DMS153 treated with DMSO at 0.1 percent for 48 hours (cell line): ENCODE measurements at regions not wholly inside any gene's neighbourhood (a gene's known extent, or its start where the extent isn't known, plus 50 kb on each side); places are given as distances from the start of the nearest gene placed in this dataset.

Experiments used
- DNase-seq: peaks from one replicate; lab custom pipeline; 2025; ENCODE audit not compliant: unreplicated experiment; lab: John Stamatoyannopoulos, UW

GRCh38 chr1:98333406-98333805 is 328.1 kb upstream of the SNX7 start:
- DNase-seq: no peak

DNA sequence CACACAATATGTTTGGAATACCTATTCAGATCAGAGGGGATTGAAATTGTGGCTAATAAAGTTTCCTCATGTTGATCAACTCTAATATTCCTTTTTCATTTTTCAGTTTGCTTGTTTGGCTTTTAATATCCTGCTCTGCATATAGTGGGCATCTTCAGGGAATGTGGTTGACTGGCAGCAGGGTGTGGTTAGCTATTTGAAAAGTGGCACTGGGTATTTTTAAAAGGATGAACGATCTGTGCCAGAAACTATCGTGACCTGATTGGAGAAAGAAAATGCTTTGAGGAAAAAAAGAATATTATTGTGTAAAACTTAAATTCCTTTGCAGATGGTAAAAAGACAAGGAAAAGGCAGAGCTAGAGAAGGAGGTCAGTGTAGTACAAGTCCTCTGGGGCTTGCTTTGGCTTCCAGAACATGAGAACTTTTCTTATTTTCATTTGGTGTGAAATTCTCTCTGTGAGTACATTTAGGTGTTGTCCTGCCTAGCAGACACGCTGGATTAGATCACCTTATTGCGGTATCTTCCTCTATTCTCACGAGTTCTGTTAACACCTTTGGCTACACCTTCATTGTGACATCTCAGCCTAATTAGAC is 329.7 kb upstream of the SNX7 start:
- DNase-seq: no peak

DNA sequence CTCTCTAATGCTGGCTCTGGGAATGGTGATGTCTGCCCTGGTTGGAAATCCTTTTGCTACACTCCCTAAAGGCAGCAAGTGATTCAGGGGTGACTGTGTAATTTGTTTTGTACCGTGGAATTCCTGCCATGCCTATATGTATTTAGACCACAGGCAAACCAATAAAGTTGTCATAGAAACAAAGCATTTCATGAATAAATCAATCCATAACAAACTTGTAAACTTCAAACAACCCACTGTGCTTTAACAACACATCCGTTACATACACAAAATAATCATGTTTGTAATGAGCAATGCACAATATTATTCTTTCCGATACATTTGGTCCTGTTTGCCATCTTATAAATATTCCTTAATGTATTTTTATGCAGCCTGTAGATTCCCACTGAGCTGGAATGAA is 330.3 kb upstream of the SNX7 start:
- no peak for DNase-seq

- DNase-seq: no peak
Observed at GRCh38 chr1:98330224-98330623, 331.3 kb upstream of the SNX7 start.

GRCh38 chr1:98328855-98329254 is 332.7 kb upstream of the SNX7 start:
- no peak for DNase-seq

- DNase-seq: no peak
Observed at GRCh38 chr1:98327220-98327861, 334.2 kb upstream of the SNX7 start.

DNA sequence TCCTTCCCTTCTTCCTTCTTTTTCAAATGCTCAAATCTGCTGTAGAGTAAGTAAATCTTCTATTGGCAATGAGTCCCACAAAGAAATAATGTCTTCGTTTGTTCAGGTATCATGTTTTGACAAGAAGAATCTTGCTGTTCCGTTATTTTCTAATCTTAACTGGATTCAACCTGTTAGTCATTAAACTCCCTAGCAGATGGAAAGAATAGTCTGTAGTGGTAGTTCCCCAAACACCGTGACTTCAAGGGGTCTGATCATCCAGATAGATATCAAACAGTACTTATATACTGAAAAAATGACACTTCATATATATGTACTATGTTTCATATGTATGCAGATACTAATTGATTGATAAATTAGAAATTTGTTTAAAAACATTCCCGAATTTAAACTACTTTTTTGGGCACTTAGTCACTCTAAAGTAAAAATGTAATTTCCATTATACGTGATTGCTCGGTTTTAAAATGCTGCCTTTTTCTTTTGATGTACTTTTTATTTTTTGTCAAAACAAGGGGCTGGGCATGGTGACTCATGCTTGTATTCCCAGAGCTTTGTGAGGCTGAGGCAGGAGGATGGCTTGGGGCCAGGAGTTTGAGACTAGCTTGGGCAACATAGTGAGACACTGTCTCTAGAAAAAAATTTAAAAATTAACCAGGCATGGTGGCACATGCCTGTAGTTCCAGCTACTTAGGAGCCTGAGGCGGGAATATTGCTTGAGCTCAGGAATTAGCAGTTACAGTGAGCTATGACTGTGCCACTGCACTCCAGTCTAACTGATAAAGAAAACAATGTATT is 335.7 kb upstream of the SNX7 start:
- no peak for DNase-seq

DNA sequence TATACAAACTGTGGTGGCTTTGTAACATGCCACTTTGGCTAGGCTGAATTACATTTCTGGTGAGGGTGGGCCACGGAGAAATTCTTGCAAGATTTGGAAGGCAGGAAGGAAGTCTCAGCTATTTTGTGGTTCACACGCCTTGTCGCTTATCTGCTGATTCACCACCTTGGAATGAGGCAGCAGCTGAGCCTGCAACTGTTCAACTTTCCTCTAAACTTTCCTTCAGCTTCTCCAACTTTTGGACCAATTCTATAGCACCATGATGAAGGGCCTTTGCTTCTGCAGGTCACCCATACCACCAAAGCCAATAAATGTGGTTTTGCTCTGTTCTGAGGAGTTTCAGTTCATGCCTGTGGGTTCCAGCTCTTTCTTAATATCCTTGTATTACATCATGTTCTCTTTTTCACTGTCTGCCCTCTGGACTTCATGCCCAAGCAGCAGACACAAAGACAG is 337.6 kb upstream of the SNX7 start:
- no peak for DNase-seq

DNA sequence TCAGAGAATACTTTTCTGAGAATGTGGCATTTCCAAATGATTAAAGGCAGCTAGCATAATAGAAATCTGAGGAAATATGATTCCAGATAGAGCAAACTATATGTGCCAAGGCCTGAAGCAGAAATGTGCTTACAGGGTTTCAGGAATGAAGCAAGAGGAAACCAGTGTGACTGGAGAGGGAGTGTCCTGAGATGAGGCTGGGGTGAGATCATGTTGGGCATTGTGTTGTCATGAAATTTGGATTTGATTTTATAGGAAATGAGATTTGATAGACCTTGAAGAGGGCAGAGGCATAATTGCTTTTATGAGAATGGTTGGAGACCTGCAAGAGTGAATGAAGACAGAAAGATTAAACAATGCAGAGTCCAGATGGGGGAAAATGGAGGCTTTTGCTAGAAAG is 338.1 kb upstream of the SNX7 start:
- DNase-seq: no peak

DNA sequence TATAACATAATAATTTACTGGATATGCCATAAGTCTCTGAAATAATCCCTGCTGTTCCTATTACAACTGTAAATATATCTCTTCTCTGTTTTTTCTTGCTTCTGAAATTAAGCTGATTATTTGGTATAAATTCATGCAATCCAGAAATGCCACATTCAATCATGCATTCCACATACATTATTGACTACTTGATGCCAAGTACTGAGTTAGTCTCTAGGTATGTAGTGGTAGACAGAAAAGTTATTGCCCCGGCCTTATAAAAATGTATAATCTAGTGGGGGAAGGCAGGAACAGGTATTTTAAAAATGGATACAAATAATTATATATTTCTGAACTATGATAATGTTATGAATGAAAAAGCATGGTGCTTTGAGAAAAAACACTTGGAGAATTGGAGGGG is 338.6 kb upstream of the SNX7 start:
- DNase-seq: no peak

- DNase-seq: no peak
Observed at GRCh38 chr1:98322086-98322485, 339.4 kb upstream of the SNX7 start.

DNA sequence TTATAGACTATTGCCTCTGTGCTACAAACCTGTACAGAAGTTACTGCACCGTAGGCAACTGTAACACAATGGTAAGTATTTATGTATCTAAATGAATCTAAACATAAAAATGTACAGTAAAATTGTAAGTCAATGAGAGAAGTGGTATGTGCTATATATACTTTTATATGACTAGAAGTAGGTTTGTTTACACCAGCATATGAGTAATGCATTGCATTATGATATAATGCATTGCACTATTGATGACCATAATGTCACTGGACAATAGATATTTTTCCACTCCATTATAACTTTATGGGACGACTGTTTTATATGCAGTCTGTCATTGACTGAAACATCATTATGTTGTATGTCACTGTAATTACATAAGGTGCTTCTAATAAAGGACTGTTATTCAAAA is 340.3 kb upstream of the SNX7 start:
- no peak for DNase-seq

GRCh38 chr1:98316286-98316905 is 345.1 kb upstream of the SNX7 start:
- no peak for DNase-seq

GRCh38 chr1:98315309-98315708 is 346.2 kb upstream of the SNX7 start:
- no peak for DNase-seq

GRCh38 chr1:98314601-98315000 is 346.9 kb upstream of the SNX7 start:
- DNase-seq: no peak

DNA sequence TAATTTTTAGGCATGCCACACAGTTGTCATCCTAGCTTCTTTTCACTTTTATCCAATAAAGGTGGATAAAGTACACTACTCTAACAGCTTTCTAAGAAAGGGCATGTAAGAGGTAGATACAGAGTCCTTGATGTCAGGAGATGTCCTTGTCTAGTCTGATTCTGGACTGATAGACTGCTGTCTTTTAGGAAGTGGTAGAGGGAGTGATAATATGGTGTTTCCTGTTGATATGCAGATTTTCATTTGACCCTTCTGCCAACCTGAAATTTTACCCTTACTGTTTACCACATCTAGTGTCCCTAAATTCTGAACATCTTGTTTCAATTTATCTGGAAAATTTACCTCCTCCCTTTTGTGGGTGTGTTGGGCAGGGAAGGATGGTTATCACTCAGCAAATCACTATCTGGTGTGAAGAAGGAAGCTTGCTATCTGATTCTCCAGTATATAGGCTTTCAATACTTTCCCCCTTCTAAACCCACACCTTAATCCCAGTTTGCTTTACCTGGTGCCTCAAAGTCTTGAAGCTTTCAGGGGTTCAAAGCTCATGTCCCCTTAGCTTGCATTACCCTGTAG is 354.9 kb upstream of the SNX7 start:
- no peak for DNase-seq

GRCh38 chr1:98305362-98305761 is 356.2 kb upstream of the SNX7 start:
- DNase-seq: no peak

DNA sequence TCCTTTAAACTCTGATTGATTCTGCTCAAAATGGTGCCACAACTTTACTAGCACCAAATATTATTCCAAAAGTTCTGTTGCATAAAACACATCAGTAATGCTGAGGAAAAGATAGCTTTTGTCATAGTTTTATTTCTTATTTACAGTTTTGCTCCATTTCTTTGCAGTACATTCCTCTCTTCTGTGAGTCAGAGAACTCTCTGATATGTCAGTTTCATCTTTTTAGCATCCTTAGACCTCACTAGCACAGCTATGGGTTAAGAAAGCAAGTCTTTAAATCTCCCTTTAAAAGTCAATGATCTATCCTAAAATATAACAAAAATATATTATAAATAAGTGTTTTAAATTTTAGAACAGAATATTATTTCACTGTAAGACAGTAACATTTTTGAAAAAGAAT is 356.6 kb upstream of the SNX7 start:
- no peak for DNase-seq

DNA sequence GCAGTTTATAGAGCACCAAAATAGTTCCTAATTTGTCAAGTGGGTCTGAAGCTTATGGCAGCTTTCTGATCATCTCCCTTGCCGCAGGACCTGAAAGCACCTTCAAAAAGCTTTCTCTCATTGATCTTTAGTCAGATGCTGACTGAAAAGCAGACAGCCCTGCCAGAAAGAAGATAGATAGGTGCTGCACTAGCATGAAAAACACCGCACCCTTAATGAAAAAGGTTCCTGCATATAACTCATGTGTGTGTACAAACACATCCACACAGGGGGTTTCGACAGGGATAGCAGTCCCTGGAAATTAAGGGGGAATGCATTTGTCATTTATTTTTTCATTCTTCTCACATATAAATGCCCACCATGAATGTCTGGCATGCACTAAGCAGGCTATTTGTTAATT is 361.7 kb upstream of the SNX7 start:
- DNase-seq: no peak

DNA sequence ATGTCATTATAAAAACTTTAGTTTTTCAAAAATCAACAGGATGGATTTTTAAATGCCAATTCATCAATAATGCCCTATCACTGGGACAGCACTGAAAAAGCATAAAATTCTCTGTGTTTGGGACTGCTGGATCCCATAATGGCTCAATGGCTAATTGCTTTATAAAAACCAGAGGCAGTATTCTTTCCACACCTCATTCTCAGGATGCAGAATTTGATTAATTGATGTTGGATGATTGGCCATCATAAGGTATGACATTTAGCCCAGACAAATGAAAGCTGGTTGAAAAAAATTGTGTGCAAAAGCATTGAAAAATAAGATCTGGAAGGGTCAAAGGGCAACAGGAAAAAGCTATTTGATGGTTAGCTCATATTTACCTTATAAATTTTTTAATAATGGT is 362.2 kb upstream of the SNX7 start:
- no peak for DNase-seq

- DNase-seq: no peak
Observed at GRCh38 chr1:98298319-98298718, 363.2 kb upstream of the SNX7 start.

GRCh38 chr1:98296681-98297080 is 364.8 kb upstream of the SNX7 start:
- no peak for DNase-seq
